ENCODE measurements at regions not wholly inside any gene's neighbourhood (a gene's known extent, or its start where the extent isn't known, plus 50 kb on each side); places are given as distances from the start of the nearest gene placed in this dataset.

DNA sequence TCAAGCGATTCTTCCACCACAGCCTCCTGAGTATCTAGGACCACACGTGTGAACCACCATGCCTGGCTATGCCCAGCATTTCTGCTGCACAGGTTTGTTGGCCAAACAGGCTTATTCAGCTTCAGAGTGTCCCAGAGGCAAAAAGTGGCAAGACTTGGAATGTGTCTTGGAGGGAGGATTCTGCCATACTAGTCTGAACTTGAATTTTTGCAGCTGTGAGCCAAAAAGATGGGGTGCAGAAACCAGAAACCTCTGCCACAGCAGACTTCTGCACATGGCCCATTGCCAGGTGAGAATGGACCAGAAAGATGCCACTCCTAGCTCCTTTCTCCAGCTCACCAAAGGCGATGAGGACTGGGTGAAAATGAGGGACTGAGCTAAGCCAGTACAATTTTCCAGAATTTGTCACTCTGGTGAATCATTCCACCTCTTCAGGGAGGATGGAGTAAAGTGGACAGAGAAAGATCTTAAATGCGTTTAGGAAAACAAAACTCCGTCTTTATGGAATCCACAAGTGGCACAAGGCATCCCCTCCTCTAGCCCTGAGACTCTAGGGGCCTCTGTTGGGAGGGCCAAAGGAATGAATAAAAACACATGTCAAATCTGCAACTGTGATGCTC lies 369.1 kb upstream of the CLNK start:
- TF ChIP-seq, protein P1, sequence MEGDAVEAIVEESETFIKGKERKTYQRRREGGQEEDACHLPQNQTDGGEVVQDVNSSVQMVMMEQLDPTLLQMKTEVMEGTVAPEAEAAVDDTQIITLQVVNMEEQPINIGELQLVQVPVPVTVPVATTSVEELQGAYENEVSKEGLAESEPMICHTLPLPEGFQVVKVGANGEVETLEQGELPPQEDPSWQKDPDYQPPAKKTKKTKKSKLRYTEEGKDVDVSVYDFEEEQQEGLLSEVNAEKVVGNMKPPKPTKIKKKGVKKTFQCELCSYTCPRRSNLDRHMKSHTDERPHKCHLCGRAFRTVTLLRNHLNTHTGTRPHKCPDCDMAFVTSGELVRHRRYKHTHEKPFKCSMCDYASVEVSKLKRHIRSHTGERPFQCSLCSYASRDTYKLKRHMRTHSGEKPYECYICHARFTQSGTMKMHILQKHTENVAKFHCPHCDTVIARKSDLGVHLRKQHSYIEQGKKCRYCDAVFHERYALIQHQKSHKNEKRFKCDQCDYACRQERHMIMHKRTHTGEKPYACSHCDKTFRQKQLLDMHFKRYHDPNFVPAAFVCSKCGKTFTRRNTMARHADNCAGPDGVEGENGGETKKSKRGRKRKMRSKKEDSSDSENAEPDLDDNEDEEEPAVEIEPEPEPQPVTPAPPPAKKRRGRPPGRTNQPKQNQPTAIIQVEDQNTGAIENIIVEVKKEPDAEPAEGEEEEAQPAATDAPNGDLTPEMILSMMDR (conservative IDR thresholded peaks at IDR 0.05): no peak

DNA sequence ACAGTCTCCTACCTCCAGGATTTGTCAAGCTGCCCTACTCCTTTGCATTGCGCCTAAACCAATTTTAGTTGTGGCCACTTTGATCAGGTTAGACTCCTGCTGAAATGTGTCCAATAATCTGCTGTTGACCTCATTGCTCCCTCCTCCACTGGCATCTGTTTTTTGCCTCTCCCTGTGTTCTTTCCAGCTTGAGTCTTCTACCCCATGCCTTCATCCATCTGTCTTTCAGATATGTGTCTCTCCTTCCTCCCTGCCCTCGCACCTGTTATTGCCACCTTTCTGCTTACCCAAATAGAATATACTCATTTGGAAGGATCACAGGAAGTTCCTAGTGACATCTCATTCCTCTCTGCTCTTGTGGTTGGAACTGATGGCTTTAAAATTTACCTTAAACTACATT lies 366.6 kb upstream of the CLNK start:
- TF ChIP-seq, protein P1 (conservative IDR thresholded peaks at IDR 0.05): no peak
- no peak overlapping the region for H3K27ac ChIP-seq

More for the DNA sequence above, 369.1 kb upstream of the CLNK start:
- no peak overlapping the region for H3K27ac ChIP-seq

DNA sequence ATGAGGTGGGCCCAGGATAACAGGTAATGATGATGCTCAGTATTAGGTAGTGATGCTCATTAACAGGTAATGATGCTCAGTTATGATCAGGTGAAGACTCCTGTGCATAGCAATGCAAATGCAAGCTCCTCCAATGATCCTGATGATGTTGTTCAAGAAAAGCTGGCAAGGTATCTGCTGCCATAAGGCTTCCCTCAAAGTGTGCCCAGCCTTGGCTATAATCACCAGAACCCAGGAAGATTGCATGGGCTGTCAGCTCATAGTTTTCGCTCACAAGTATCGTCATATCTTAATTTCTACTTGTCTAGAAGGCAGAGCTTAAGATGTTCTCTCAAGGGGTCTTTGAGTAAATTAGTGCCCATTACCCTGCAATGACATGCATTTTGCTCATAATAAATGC lies 366.2 kb upstream of the CLNK start:
- H3K27ac ChIP-seq: no peak overlapping the region
- TF ChIP-seq, protein P1 (conservative IDR thresholded peaks at IDR 0.05): no peak

DNA sequence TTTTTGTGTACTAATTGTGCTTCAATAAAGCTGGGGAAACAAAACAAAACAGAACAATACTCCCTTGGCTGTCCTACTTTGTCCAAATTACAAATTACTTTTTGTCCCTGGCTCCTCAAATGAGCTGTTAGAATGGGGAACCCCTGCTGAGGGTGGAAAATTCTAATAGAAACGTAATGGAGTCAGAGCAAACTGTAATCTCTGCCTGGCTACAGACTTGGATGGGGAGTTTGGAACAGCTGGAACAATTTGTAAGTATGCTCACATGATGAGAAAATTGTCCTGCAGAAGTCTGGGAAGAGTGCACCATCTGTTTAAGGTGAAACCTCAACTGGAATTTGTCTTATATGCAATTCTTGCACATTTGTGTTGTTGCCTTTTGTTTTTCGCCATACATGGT lies 364.4 kb upstream of the CLNK start:
- TF ChIP-seq, protein P1 (conservative IDR thresholded peaks at IDR 0.05): no peak
- H3K27ac ChIP-seq: no peak overlapping the region

DNA sequence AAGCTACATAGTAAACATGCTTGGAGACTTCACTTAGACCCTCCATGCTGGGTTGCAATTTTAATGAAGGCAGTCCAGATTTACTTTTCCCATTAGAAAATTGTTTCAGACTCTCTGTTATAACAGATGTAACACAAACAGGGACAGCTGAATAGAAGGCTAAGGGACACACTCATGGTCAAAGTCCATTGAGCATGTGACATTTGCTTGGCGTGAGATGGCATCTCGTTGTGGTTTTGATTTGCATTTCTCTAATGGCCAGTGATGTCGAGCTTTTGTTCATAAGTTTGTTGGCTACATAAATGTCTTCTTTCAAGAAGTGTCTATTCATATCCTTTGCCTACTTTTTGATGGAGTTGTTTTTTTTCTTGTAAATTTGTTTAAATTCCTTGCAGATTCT lies 358.2 kb upstream of the CLNK start:
- TF ChIP-seq, protein P1 (conservative IDR thresholded peaks at IDR 0.05): no peak
- H3K27ac ChIP-seq: no peak overlapping the region

DNA sequence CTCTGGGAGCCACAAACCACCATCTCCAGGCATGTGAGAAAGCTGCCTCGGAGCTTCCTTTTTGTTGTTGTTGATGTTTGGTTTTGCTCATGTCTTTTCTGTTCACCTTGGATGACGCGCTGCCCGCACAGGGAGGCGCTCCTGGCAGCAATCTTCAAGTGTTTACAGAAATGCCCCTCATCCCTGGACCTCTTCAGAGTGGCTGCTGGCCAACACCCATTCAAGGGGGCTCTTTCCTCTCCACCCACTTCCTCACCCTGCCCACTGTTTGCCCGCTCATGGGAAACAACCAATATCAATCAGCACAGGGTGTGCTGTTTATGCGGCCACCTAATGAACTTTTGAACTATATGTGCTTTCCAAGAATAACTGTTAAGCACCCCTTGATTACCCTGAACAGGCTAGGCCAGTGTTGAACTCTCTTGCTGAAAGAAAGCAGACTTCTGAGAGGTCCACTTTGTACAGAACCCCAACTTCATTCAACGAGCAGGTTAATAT lies 355.1 kb upstream of the CLNK start:
- TF ChIP-seq, protein P1 (conservative IDR thresholded peaks at IDR 0.05): no peak
- H3K27ac ChIP-seq: no peak overlapping the region

DNA sequence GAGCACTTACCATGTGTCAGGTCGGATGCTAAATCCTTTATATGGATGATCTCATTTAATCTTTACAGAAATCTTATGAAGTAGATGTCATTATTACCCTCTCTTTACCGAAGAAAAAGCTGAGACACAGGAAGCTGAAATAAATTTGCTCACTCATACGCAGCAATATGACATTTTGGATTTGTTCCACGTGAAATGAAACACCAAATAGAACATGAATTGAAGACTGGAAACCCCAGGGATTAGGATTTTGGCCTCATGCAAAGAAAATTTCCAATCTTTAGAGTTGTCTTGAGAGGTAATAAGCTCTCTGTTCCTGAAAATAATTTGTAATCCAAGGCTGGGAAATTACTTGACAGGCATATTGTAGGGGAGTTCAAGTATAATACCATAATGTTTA lies 354.4 kb upstream of the CLNK start:
- TF ChIP-seq, protein P1 (conservative IDR thresholded peaks at IDR 0.05): no peak
- H3K27ac ChIP-seq: no peak overlapping the region
